Smooth muscle cell (in vitro differentiated cells): ENCODE measurements at regions not wholly inside any gene's neighbourhood (a gene's known extent, or its start where the extent isn't known, plus 50 kb on each side); places are given as distances from the start of the nearest gene placed in this dataset.

Experiments
- DNase-seq: peaks from one replicate; lab custom pipeline; 2025; ENCODE audit not compliant: unreplicated experiment; lab: John Stamatoyannopoulos, UW
- H2AFZ ChIP-seq: fragments of 200-600 bp; sonication (generic); 2 replicates; pipeline ENCODE4 v1.6.0; 2016; ENCODE audit warnings: antibody characterized with exemption, low read depth, mild to moderate bottlenecking
- H3F3A ChIP-seq: fragments of 200-600 bp; sonication (generic); 2 replicates; pipeline ENCODE4 v1.6.0; 2017; ENCODE audit warnings: antibody characterized with exemption, low read depth
- H3K27ac ChIP-seq: fragments of 200-600 bp; sonication (generic); 2 replicates; pipeline ENCODE4 v1.5.1; 2016; ENCODE audit warnings: low read depth, mild to moderate bottlenecking
- H3K27me3 ChIP-seq: fragments of 200-600 bp; sonication (generic); 2 replicates; pipeline ENCODE4 v1.6.1; 2016; ENCODE audit warnings: low read depth, mild to moderate bottlenecking
- H3K36me3 ChIP-seq: fragments of 200-600 bp; sonication (generic); 2 replicates; pipeline ENCODE4 v1.5.1; 2016; ENCODE audit warnings: low read depth
- H3K4me1 ChIP-seq: fragments of 200-600 bp; sonication (generic); 2 replicates; pipeline ENCODE4 v1.5.1; 2016; ENCODE audit warnings: low read depth
- H3K4me2 ChIP-seq: fragments of 200-600 bp; sonication (generic); 2 replicates; pipeline ENCODE4 v1.6.0; 2016; ENCODE audit warnings: mild to moderate bottlenecking
- H3K4me3 ChIP-seq: fragments of 200-600 bp; sonication (generic); 2 replicates; pipeline ENCODE4 v1.5.1; 2016; ENCODE audit warnings: mild to moderate bottlenecking
- H3K79me2 ChIP-seq: fragments of 200-600 bp; sonication (generic); 2 replicates; pipeline ENCODE4 v1.6.0; 2016; ENCODE audit warnings: low read depth, mild to moderate bottlenecking
- H3K9ac ChIP-seq: fragments of 200-600 bp; sonication (generic); 2 replicates; pipeline ENCODE4 v1.6.0; 2016; ENCODE audit warnings: low read depth
- H3K9me3 ChIP-seq: fragments of 200-600 bp; sonication (generic); replicated peaks from 2 replicates; pipeline ENCODE4 v1.5.1; 2016; ENCODE audit warnings: low read depth
- H4K20me1 ChIP-seq: fragments of 200-600 bp; sonication (generic); 2 replicates; pipeline ENCODE4 v1.6.0; 2016; ENCODE audit warnings: low read depth
- WGBS: methylation state at CpG from one replicate; pipeline ENCODE4 v1.1.7; 2016; ENCODE audit warnings: low lambda C conversion rate; 5-methylcytosine and 5-hydroxymethylcytosine counted together
- TF ChIP-seq, protein P1 (sequence below): fragments of 200-600 bp; sonication (generic); IDR thresholded peaks from 2 replicates; pipeline ENCODE4 v1.5.1; 2017; ENCODE audit warnings: borderline replicate concordance, mild to moderate bottlenecking, antibody characterized with exemption; ENCODE audit not compliant: insufficient read depth, poor library complexity, severe bottlenecking

DNA sequence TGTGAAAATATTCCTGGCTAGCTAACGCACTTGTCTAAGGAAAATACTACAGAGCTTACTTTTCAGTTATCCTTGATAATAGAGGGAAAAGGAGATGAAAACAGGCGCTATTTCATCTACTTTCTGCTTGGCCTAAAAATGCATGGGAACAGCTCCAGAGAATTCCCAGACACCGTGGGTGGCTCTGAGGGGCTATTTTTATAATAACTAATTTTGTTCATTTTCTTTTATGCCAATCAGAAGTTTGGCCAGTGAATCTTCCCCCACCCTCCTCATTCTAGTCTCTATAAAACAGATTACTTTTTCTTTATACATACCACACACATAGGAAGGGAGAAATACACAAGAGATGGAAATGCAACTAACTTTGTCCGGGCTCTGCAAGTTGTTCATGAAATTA is 322.9 kb downstream of the SETD4 start:
- Histone ChIP-seq H4K20me1 (no peaks in the 10 kb centered on the region), H3K27me3 (no peaks in the 10 kb centered on the region), H3K4me2 (peak overlapping the region; percentile 68), H3K4me1 (no peaks in the 10 kb centered on the region), H3K9ac (peak overlapping the region; percentile 75), H2AFZ (no peak overlapping the region), H3K27ac (peak overlapping the region; percentile 95), H3K79me2 (no peaks in the 10 kb centered on the region), H3K9me3 (no peaks in the 10 kb centered on the region), H3K4me3 (no peak overlapping the region), H3K36me3 (no peaks in the 10 kb centered on the region), H3F3A (peaks cover 3% of the 10 kb centered on the region)
- DNase-seq: no peak
- TF ChIP-seq, protein P1, sequence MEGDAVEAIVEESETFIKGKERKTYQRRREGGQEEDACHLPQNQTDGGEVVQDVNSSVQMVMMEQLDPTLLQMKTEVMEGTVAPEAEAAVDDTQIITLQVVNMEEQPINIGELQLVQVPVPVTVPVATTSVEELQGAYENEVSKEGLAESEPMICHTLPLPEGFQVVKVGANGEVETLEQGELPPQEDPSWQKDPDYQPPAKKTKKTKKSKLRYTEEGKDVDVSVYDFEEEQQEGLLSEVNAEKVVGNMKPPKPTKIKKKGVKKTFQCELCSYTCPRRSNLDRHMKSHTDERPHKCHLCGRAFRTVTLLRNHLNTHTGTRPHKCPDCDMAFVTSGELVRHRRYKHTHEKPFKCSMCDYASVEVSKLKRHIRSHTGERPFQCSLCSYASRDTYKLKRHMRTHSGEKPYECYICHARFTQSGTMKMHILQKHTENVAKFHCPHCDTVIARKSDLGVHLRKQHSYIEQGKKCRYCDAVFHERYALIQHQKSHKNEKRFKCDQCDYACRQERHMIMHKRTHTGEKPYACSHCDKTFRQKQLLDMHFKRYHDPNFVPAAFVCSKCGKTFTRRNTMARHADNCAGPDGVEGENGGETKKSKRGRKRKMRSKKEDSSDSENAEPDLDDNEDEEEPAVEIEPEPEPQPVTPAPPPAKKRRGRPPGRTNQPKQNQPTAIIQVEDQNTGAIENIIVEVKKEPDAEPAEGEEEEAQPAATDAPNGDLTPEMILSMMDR: no peak
- 76% methylated on average over 4 of the region's 4 CpGs for WGBS

DNA sequence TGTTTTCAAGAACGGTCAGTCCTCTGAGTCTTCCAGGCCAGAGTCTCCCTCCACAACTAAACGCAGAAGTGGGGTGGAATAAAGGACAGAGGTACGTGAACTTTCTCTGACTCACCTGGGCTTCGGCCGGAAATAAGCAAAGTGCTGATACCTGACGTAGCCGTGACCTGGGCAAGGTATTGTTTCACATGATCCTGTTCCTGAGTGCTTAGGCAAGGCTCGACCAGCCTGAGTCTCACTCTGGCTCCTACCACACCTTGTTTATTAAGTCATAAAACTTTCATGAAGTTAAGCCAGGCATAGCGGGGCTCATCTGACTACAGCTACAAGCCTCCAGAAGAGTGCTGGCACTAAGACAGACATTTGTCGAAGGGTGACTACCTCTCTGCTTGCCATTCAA is 327.5 kb downstream of the SETD4 start:
- Histone ChIP-seq H3K36me3 (no peaks in the 10 kb centered on the region), H3K4me3 (no peak overlapping the region), H3K4me1 (no peaks in the 10 kb centered on the region), H3K27me3 (no peaks in the 10 kb centered on the region), H3K27ac (no peak overlapping the region), H4K20me1 (no peaks in the 10 kb centered on the region), H3K9ac (no peak overlapping the region), H3K4me2 (no peak overlapping the region), H3K9me3 (no peaks in the 10 kb centered on the region), H2AFZ (no peak overlapping the region), H3K79me2 (no peaks in the 10 kb centered on the region), H3F3A (peaks cover 3% of the 10 kb centered on the region)
- DNase-seq: no peak
- TF ChIP-seq, protein P1: no peak
- WGBS: 91% methylated on average over 10 of the region's 10 CpGs

GRCh38 chr21:35730325-35730724 is 330.0 kb downstream of the SETD4 start:
- H3K4me2 ChIP-seq: no peak overlapping the region
- no peaks in the 10 kb centered on the region for H3K36me3 ChIP-seq
- no peak overlapping the region for H3K4me3 ChIP-seq
- no peaks in the 10 kb centered on the region for H3K4me1 ChIP-seq
- H3K27ac ChIP-seq: no peak overlapping the region
- no peak overlapping the region for H3K9ac ChIP-seq
- H3F3A ChIP-seq: no peaks in the 10 kb centered on the region
- no peak for DNase-seq
- H3K9me3 ChIP-seq: no peaks in the 10 kb centered on the region
- no peaks in the 10 kb centered on the region for H3K27me3 ChIP-seq
- H3K79me2 ChIP-seq: no peaks in the 10 kb centered on the region
- H4K20me1 ChIP-seq: no peaks in the 10 kb centered on the region
- WGBS: 87% methylated on average over 8 of the region's 8 CpGs
- TF ChIP-seq, protein P1: no peak
- no peak overlapping the region for H2AFZ ChIP-seq

DNA sequence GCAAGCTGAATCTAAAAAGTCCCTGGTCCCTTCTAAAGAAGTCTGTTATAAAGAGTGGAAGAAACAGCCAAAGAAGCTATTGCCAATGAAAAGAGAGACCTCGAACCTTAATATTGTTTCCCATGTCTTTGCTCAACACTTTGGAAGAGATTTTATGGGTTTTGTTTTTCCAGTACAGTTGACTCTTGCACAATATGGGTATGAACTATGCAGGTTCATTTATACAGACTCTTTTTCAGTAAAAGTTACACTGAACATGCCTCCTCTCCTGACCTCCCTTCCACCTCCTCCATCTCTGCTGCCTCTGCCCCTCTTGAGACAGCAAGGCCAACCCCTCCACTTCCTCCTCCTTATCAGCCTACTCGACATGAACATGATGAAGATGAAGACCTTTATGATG is 332.5 kb downstream of the SETD4 start:
- no peaks in the 10 kb centered on the region for H3K9me3 ChIP-seq
- TF ChIP-seq, protein P1: no peak
- WGBS: 88% methylated on average over 2 of the region's 2 CpGs

More for the DNA sequence above, 332.5 kb downstream of the SETD4 start:
- Histone ChIP-seq H3K36me3 (no peaks in the 10 kb centered on the region), H3K9ac (no peak overlapping the region), H3K27ac (no peak overlapping the region), H3K79me2 (no peaks in the 10 kb centered on the region), H2AFZ (no peak overlapping the region), H3F3A (no peaks in the 10 kb centered on the region), H4K20me1 (no peaks in the 10 kb centered on the region), H3K27me3 (no peaks in the 10 kb centered on the region), H3K4me1 (no peaks in the 10 kb centered on the region), H3K4me2 (no peak overlapping the region), H3K4me3 (no peak overlapping the region)
- no peak for DNase-seq
